ENCODE measurements at regions not wholly inside any gene's neighbourhood (a gene's known extent, or its start where the extent isn't known, plus 50 kb on each side); places are given as distances from the start of the nearest gene placed in this dataset.
A peak's percentile ranks its signal among the peaks of the same experiment; 100 is the strongest.

DNA sequence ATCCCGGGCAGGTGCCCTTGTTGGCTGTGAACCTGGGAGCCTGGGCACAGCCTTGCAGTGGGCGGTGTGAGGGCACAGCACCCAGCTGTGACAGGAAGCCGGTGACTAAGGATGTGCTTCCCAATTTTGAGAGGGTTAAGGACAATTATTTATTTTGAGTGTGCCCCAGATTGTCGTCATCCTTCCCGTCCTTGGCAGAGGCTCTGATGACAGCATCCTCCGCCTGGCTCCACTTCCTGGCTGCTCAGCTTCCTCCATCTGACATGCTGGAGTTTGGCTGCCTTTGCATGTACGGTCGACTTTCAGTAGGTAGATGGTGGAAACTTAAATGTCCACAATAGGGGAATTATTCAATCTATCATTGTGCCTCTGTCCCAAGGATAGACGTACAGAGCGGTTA, 282.4 kb upstream of the EEF2KMT start:
- H3K36me3 ChIP-seq (ENCODE audit: control insufficient read depth in 2 of 2, insufficient read depth in 1 of 2, low read length in 2 of 2): no peaks in the 10 kb centered on the region
- H3K4me3 ChIP-seq (ENCODE audit: low read depth, low read length): no peak overlapping the region
- no peak for TF ChIP-seq ZNF221 (tag by site-specific recombination; IDR thresholded peaks at IDR 0.05; ENCODE audit: borderline replicate concordance)
- TF ChIP-seq ZNF350 (tag by site-specific recombination; IDR thresholded peaks at IDR 0.05): no peak
- 0 out of 2 replicates have a peak, but pooled peaks have one; percentile 26 for TF ChIP-seq ZBTB21 (tag by site-specific recombination; IDR thresholded peaks at IDR 0.05)
- ChIA-PET CTCF (no interaction called here), POLR2A (no interaction called here)
- no peaks in the 10 kb centered on the region for H3K9me3 ChIP-seq (ENCODE audit: control insufficient read depth, insufficient read depth, low read depth, low read length)
- H3K4me1 ChIP-seq (ENCODE audit: control insufficient read depth, insufficient read depth, low read length): no peaks in the 10 kb centered on the region
- H3K27ac ChIP-seq (ENCODE audit: extremely low read depth, low read depth, low read length): no peak overlapping the region

DNA sequence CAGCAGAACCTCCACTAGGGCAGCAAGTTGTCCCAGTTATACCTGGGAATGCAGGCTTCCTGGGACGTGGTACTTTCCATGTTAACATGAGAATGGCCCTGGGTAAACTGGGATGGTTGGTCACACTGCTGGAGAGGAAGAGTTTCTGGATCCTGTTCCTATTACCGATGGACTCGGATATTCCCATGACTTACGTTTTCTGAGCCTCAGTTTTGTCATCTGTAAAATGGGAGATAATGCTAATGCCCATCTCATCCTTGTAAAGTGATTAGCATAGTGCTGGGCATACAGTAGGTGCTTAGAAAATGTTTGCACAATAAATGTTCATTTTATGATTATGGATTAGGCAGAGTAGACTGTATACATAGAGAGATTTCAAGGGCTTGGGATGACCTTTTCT, 280.9 kb upstream of the EEF2KMT start:
- Histone ChIP-seq H3K36me3 (ENCODE audit: control insufficient read depth in 2 of 2, insufficient read depth in 1 of 2, low read length in 2 of 2) (no peaks in the 10 kb centered on the region), H3K4me3 (ENCODE audit: low read depth, low read length) (no peak overlapping the region), H3K27ac (ENCODE audit: extremely low read depth, low read depth, low read length) (no peak overlapping the region), H3K9me3 (ENCODE audit: control insufficient read depth, insufficient read depth, low read depth, low read length) (no peaks in the 10 kb centered on the region), H3K4me1 (ENCODE audit: control insufficient read depth, insufficient read depth, low read length) (no peaks in the 10 kb centered on the region)
- no peak for TF ChIP-seq ZNF76 (tag by site-specific recombination; IDR thresholded peaks at IDR 0.05; ENCODE audit: borderline replicate concordance, low read depth)
- TF ChIP-seq ZNF426 (tag by site-specific recombination; IDR thresholded peaks at IDR 0.05): no peak
- TF ChIP-seq ZNF311 (tag by site-specific recombination; IDR thresholded peaks at IDR 0.05; ENCODE audit: borderline replicate concordance): no peak
- ChIA-PET CTCF (no interaction called here), POLR2A (no interaction called here)

DNA sequence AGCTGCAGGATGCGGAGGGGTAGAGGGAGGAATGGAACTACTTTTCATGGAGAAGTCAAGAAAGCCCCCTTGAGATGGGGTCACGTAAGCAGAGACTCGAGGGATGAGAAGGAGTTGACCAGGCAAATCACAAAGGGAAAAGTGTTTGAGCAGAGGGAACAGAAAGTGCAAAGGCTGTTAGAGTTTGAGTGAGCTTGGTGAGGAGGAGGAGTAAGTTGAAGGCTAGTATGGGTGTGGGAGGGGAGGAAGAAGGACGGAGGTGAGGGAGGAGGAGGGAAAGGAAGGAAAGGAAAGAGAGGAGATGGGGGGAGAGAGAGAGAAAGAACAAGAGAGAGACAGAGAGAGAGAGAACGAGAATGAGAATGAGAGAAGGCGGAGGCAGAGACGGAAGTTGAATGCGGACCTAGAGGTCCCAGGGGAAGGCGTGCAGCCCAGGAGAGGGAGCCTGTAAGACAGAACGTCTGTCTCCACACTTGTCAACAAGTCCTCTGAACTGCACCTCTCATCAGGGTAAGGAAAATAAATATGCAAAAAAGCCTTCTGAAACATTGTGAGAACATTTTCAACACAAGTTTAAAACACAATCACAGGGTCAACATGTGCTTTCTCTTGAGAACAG, 279.8 kb upstream of the EEF2KMT start:
- ChIA-PET CTCF (no interaction called here), POLR2A (no interaction called here)
- Histone ChIP-seq H3K27ac (ENCODE audit: extremely low read depth, low read depth, low read length) (no peak overlapping the region), H3K9me3 (ENCODE audit: control insufficient read depth, insufficient read depth, low read depth, low read length) (no peaks in the 10 kb centered on the region), H3K36me3 (ENCODE audit: control insufficient read depth in 2 of 2, insufficient read depth in 1 of 2, low read length in 2 of 2) (no peaks in the 10 kb centered on the region), H3K4me3 (ENCODE audit: low read depth, low read length) (no peak overlapping the region), H3K4me1 (ENCODE audit: control insufficient read depth, insufficient read depth, low read length) (no peaks in the 10 kb centered on the region)
- TF ChIP-seq ZNF324 (tag by site-specific recombination; IDR thresholded peaks at IDR 0.05): no peak
- TF ChIP-seq TRIM28 (IDR thresholded peaks at IDR 0.05; ENCODE audit: borderline replicate concordance, low read length): no peak
- TF ChIP-seq ZNF248 (tag by site-specific recombination; IDR thresholded peaks at IDR 0.05): no peak
- TF ChIP-seq, protein P1, sequence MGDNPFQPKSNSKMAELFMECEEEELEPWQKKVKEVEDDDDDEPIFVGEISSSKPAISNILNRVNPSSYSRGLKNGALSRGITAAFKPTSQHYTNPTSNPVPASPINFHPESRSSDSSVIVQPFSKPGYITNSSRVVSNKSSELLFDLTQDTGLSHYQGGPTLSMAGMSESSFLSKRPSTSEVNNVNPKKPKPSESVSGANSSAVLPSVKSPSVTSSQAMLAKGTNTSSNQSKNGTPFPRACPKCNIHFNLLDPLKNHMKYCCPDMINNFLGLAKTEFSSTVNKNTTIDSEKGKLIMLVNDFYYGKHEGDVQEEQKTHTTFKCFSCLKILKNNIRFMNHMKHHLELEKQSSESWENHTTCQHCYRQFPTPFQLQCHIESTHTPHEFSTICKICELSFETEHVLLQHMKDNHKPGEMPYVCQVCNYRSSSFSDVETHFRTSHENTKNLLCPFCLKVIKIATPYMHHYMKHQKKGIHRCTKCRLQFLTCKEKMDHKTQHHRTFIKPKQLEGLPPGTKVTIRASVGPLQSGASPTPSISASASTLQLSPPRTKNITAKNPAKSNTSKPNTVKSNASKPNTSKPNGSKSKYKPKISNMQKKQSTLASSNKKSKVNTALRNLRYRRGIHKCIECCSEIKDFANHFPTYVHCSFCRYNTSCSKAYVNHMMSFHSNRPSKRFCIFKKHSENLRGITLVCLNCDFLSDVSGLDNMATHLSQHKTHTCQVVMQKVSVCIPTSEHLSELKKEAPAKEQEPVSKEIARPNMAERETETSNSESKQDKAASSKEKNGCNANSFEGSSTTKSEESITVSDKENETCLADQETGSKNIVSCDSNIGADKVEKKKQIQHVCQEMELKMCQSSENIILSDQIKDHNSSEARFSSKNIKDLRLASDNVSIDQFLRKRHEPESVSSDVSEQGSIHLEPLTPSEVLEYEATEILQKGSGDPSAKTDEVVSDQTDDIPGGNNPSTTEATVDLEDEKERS (tag by site-specific recombination; IDR thresholded peaks at IDR 0.05): no peak
- TF ChIP-seq ZNF138 (tag by site-specific recombination; IDR thresholded peaks at IDR 0.05; ENCODE audit: borderline replicate concordance): no peak
- TF ChIP-seq ZNF112 (tag by site-specific recombination; IDR thresholded peaks at IDR 0.05): no peak
- no peak for TF ChIP-seq ZNF140 (tag by site-specific recombination; IDR thresholded peaks at IDR 0.05)
- TF ChIP-seq ZBTB8A (tag by site-specific recombination; IDR thresholded peaks at IDR 0.05): no peak
- no peak for TF ChIP-seq ZNF707 (tag by site-specific recombination; IDR thresholded peaks at IDR 0.05)
- TF ChIP-seq ZNF776 (tag by site-specific recombination; IDR thresholded peaks at IDR 0.05; ENCODE audit: borderline replicate concordance): no peak
- no peak for TF ChIP-seq ZBTB48 (tag by site-specific recombination; IDR thresholded peaks at IDR 0.05)
- TF ChIP-seq, protein P2, sequence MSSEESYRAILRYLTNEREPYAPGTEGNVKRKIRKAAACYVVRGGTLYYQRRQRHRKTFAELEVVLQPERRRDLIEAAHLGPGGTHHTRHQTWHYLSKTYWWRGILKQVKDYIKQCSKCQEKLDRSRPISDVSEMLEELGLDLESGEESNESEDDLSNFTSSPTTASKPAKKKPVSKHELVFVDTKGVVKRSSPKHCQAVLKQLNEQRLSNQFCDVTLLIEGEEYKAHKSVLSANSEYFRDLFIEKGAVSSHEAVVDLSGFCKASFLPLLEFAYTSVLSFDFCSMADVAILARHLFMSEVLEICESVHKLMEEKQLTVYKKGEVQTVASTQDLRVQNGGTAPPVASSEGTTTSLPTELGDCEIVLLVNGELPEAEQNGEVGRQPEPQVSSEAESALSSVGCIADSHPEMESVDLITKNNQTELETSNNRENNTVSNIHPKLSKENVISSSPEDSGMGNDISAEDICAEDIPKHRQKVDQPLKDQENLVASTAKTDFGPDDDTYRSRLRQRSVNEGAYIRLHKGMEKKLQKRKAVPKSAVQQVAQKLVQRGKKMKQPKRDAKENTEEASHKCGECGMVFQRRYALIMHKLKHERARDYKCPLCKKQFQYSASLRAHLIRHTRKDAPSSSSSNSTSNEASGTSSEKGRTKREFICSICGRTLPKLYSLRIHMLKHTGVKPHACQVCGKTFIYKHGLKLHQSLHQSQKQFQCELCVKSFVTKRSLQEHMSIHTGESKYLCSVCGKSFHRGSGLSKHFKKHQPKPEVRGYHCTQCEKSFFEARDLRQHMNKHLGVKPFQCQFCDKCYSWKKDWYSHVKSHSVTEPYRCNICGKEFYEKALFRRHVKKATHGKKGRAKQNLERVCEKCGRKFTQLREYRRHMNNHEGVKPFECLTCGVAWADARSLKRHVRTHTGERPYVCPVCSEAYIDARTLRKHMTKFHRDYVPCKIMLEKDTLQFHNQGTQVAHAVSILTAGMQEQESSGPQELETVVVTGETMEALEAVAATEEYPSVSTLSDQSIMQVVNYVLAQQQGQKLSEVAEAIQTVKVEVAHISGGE (tag by site-specific recombination; conservative IDR thresholded peaks at IDR 0.05; ENCODE audit: low read depth): no peak
- TF ChIP-seq ZNF174 (tag by site-specific recombination; IDR thresholded peaks at IDR 0.05): no peak
- TF ChIP-seq, protein P3, sequence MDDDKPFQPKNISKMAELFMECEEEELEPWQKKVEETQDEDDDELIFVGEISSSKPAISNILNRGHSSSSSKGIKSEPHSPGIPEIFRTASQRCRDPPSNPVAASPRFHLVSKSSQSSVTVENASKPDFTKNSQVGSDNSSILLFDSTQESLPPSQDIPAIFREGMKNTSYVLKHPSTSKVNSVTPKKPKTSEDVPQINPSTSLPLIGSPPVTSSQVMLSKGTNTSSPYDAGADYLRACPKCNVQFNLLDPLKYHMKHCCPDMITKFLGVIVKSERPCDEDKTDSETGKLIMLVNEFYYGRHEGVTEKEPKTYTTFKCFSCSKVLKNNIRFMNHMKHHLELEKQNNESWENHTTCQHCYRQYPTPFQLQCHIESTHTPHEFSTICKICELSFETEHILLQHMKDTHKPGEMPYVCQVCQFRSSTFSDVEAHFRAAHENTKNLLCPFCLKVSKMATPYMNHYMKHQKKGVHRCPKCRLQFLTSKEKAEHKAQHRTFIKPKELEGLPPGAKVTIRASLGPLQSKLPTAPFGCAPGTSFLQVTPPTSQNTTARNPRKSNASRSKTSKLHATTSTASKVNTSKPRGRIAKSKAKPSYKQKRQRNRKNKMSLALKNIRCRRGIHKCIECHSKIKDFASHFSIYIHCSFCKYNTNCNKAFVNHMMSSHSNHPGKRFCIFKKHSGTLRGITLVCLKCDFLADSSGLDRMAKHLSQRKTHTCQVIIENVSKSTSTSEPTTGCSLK (tag by site-specific recombination; IDR thresholded peaks at IDR 0.05): no peak
- no peak for TF ChIP-seq GLI2 (tag by site-specific recombination; IDR thresholded peaks at IDR 0.05; ENCODE audit: borderline replicate concordance, low read depth)
- TF ChIP-seq, protein P4, sequence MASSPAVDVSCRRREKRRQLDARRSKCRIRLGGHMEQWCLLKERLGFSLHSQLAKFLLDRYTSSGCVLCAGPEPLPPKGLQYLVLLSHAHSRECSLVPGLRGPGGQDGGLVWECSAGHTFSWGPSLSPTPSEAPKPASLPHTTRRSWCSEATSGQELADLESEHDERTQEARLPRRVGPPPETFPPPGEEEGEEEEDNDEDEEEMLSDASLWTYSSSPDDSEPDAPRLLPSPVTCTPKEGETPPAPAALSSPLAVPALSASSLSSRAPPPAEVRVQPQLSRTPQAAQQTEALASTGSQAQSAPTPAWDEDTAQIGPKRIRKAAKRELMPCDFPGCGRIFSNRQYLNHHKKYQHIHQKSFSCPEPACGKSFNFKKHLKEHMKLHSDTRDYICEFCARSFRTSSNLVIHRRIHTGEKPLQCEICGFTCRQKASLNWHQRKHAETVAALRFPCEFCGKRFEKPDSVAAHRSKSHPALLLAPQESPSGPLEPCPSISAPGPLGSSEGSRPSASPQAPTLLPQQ (tag by site-specific recombination; IDR thresholded peaks at IDR 0.05): no peak

Data from HEK293 (cell line).